PC-3 (cell line): ENCODE measurements at regions not wholly inside any gene's neighbourhood (a gene's known extent, or its start where the extent isn't known, plus 50 kb on each side); places are given as distances from the start of the nearest gene placed in this dataset.

Experiments
- ATAC-seq: fragments of 200-7000 bp; cut with Tn5 transposase; 2 replicates; pipeline ENCODE4 v1.9.1; 2020; ENCODE audit warnings: mild to moderate bottlenecking, moderate library complexity
- BruUV-seq: library from RNA; stranded (reverse); fragments of 400-500 nt; replicated peaks from 2 replicates; lab custom pipeline; 2021; lab: Mats Ljungman, UMichigan
- CTCF ChIA-PET: fragments of 300-600 bp; sonication (Branson Sonifier 250); formaldehyde crosslinking; loops from one replicate; lab custom pipeline; 2022; ENCODE audit warnings: antibody characterized with exemption; lab: Charles Lee
- POLR2A ChIA-PET: fragments of 300-600 bp; sonication (Branson Sonifier 250); formaldehyde crosslinking; loops from one replicate; lab custom pipeline; 2022; ENCODE audit warnings: antibody characterized with exemption; ENCODE audit not compliant: unreplicated experiment; lab: Charles Lee
- DNase-seq: peaks from one replicate; pipeline ENCODE4 v3.0.0-alpha.2; 2015
- H2AFZ ChIP-seq: fragments of 300-600 bp; sonication (generic); 2 replicates; pipeline ENCODE4 v1.6.0; 2016; ENCODE audit warnings: antibody characterized with exemption, low read length
- H3F3A ChIP-seq: fragments of 300-600 bp; sonication (generic); one replicate; pipeline ENCODE4 v1.6.0; 2017; ENCODE audit warnings: antibody characterized with exemption, low read length, control low read depth, mild to moderate bottlenecking; ENCODE audit not compliant: unreplicated experiment
- H3K27ac ChIP-seq: fragments of 300-600 bp; sonication (generic); 2 replicates; pipeline ENCODE4 v1.5.1; 2016; ENCODE audit warnings: mild to moderate bottlenecking, low read length
- H3K27me3 ChIP-seq: fragments of 300-600 bp; sonication (generic); 2 replicates; pipeline ENCODE4 v1.6.1; 2016; ENCODE audit warnings: low read length, mixed read lengths
- H3K36me3 ChIP-seq: fragments of 300-600 bp; sonication (generic); 2 replicates; pipeline ENCODE4 v1.6.1; 2016; ENCODE audit warnings: low read depth, mixed run types, low read length, mixed read lengths
- H3K4me1 ChIP-seq: fragments of 300-600 bp; sonication (generic); 2 replicates; pipeline ENCODE4 v1.5.1; 2016; ENCODE audit warnings: low read length; ENCODE audit not compliant: insufficient read depth
- H3K4me2 ChIP-seq: fragments of 300-600 bp; sonication (generic); 2 replicates; pipeline ENCODE4 v1.6.0; 2016; ENCODE audit warnings: low read length
- H3K4me3 ChIP-seq: fragments of 300-600 bp; sonication (generic); 2 replicates; pipeline ENCODE4 v1.5.1; 2016; ENCODE audit warnings: mild to moderate bottlenecking, low read length, mixed read lengths
- H3K79me2 ChIP-seq: fragments of 300-600 bp; sonication (generic); 2 replicates; pipeline ENCODE4 v1.6.1; 2017; ENCODE audit warnings: low read length, mixed read lengths
- H3K9ac ChIP-seq: fragments of 300-600 bp; sonication (generic); 2 replicates; pipeline ENCODE4 v1.6.0; 2016; ENCODE audit warnings: mild to moderate bottlenecking, low read length
- H3K9me2 ChIP-seq: fragments of 300-600 bp; sonication (generic); replicated peaks from 2 replicates; pipeline ENCODE4 v1.6.1; 2016; ENCODE audit warnings: mixed run types, low read length, mixed read lengths
- H3K9me3 ChIP-seq: fragments of 300-600 bp; sonication (generic); 2 replicates; pipeline ENCODE4 v1.6.1; 2016; ENCODE audit warnings: low read length, mixed read lengths
- H4K20me1 ChIP-seq: fragments of 300-600 bp; sonication (generic); 2 replicates; pipeline ENCODE4 v1.6.1; 2016; ENCODE audit warnings: low read length, mixed read lengths
- CTCF ChIP-seq: fragments of 300-600 bp; sonication (generic); conservative IDR thresholded peaks from 2 replicates; pipeline ENCODE4 v1.5.1; 2017; ENCODE audit warnings: antibody characterized with exemption, low read depth, mild to moderate bottlenecking, low read length
- EZH2 ChIP-seq: fragments of 300-600 bp; sonication (generic); IDR thresholded peaks from one replicate; pipeline ENCODE4 v1.6.1; 2017; ENCODE audit warnings: antibody characterized with exemption, mild to moderate bottlenecking, low read length; ENCODE audit not compliant: unreplicated experiment
- EZH2phosphoT487 ChIP-seq: fragments of 300-600 bp; sonication (generic); IDR thresholded peaks from 2 replicates; pipeline ENCODE4 v1.6.1; 2018; ENCODE audit warnings: mild to moderate bottlenecking, antibody characterized with exemption, low read length, borderline replicate concordance
- intact Hi-C: fragments of 100-400 bp; cut with micrococcal nuclease; formaldehyde crosslinking; loops from 2 replicates; pipeline ENCODE4 v1.9.0; 2023

GRCh38 chr6:14290041-14290771 lies 172.6 kb downstream of the CD83 start:
- no peak overlapping the region for H2AFZ ChIP-seq
- H3F3A ChIP-seq, result no peaks in the 10 kb centered on the region
- DNase-seq (no peak), ATAC-seq (no peak)
- H3K4me1 ChIP-seq, result peaks cover 28% of the 10 kb centered on the region
- H3K27me3 ChIP-seq, result no peaks in the 10 kb centered on the region
- TF ChIP-seq EZH2 (no peak), EZH2phosphoT487 (no peak), CTCF (no peak)
- intact Hi-C loops, result no loop called here
- H3K27ac ChIP-seq, result no peak overlapping the region
- H3K9me2 ChIP-seq, result no peaks in the 10 kb centered on the region
- no peaks in the 10 kb centered on the region for H3K79me2 ChIP-seq
- H4K20me1 ChIP-seq, result no peaks in the 10 kb centered on the region
- POLR2A ChIA-PET, result no interaction called here
- no peak overlapping the region for H3K4me2 ChIP-seq
- BruUV-seq, result no TSS peak
- H3K36me3 ChIP-seq, result no peaks in the 10 kb centered on the region
- H3K4me3 ChIP-seq, result no peak overlapping the region
- no peaks in the 10 kb centered on the region for H3K9me3 ChIP-seq
- CTCF ChIA-PET, result no interaction called here
- H3K9ac ChIP-seq, result no peak overlapping the region

- ATAC-seq (no peak), DNase-seq (no peak)
- H3K9me2 ChIP-seq, result no peaks in the 10 kb centered on the region
- H3K4me3 ChIP-seq, result no peak overlapping the region
- no peaks in the 10 kb centered on the region for H3K27me3 ChIP-seq
- intact Hi-C loops, result no loop called here
- ChIA-PET CTCF (no interaction called here), POLR2A (no interaction called here)
- BruUV-seq, result no TSS peak
- H3K4me1 ChIP-seq, result peaks cover 21% of the 10 kb centered on the region
- H3F3A ChIP-seq, result no peaks in the 10 kb centered on the region
- no peak overlapping the region for H2AFZ ChIP-seq
- no peaks in the 10 kb centered on the region for H3K36me3 ChIP-seq
- H3K9me3 ChIP-seq, result no peaks in the 10 kb centered on the region
- H4K20me1 ChIP-seq, result no peaks in the 10 kb centered on the region
- no peak overlapping the region for H3K4me2 ChIP-seq
- TF ChIP-seq EZH2phosphoT487 (no peak), EZH2 (no peak), CTCF (no peak)
- H3K9ac ChIP-seq, result no peak overlapping the region
- H3K27ac ChIP-seq, result no peak overlapping the region
- H3K79me2 ChIP-seq, result no peaks in the 10 kb centered on the region
These were observed 173.3 kb downstream of the CD83 start for GRCh38 chr6:14290772-14291330.

GRCh38 chr6:14291331-14291730 lies 173.8 kb downstream of the CD83 start:
- Histone ChIP-seq H3K9ac (no peak overlapping the region), H3K27ac (no peak overlapping the region), H3K27me3 (no peaks in the 10 kb centered on the region), H3K4me2 (no peak overlapping the region), H3K9me3 (no peaks in the 10 kb centered on the region), H3K4me3 (no peak overlapping the region), H4K20me1 (no peaks in the 10 kb centered on the region), H3K36me3 (no peaks in the 10 kb centered on the region), H3F3A (no peaks in the 10 kb centered on the region), H3K9me2 (no peaks in the 10 kb centered on the region), H3K4me1 (peaks cover 16% of the 10 kb centered on the region), H2AFZ (no peak overlapping the region), H3K79me2 (no peaks in the 10 kb centered on the region)
- CTCF ChIA-PET, result no interaction called here
- BruUV-seq, result no TSS peak
- ATAC-seq (no peak), DNase-seq (no peak)
- POLR2A ChIA-PET, result no interaction called here
- TF ChIP-seq EZH2phosphoT487 (no peak), EZH2 (no peak), CTCF (no peak)
- intact Hi-C loops, result no loop called here
